ENCODE measurements at regions not wholly inside any gene's neighbourhood (a gene's known extent, or its start where the extent isn't known, plus 50 kb on each side); places are given as distances from the start of the nearest gene placed in this dataset.
"Not testable (repeated sequence)": the region's sequence is repeated elsewhere in the genome, so short reads cannot be mapped to it uniquely, and the experiment has no call there.

- FAIRE-seq, result no peak
These were observed 92.7 kb downstream of the FZD1 start for GRCh38 chr7:91356915-91357314.

DNA sequence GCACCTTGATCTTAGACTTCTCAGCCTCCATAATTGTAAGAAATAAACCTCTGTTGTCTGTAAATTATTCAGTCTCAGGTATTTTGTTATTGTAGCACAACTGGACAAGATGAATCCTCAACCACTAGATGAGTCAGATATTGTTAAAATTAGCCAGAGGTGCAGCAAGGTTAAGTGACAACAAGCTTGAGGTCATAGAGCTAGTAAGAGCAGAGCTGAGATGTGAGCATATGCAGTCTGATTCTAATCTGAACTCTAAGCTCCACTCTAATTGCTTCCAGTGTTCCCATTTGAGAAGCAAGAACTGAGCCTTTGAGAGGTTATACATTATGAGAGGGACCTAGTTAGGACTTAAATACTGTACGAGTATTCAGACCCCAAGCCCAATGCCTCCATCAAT lies 93.1 kb downstream of the FZD1 start:
- no peak for FAIRE-seq

GRCh38 chr7:91357901-91358300 lies 93.7 kb downstream of the FZD1 start:
- no peak for FAIRE-seq

GRCh38 chr7:91358303-91358702 lies 94.1 kb downstream of the FZD1 start:
- FAIRE-seq, result peak; percentile 91

- not testable (repeated sequence) for FAIRE-seq
These were observed 100.9 kb downstream of the FZD1 start for GRCh38 chr7:91365097-91365496.

DNA sequence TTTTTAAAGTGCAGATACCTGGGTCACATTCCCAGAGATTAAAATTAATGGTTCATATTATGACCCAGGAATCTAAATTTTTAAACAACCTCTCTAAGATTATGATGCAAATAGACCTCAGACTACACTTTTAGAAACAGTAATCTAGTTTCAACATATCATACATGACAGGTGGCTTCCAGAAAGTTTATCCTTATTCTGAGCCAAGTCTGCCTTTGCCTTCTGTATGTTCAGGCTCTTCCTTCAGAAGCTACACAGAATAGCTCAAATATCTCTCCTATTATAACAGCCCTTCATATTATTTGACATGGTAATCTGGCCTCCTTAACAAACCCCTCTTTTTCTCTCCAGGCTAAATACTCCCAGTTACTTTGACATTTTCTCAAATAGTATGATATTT lies 101.9 kb downstream of the FZD1 start:
- FAIRE-seq, result no peak

- FAIRE-seq, result no peak
These were observed 103.8 kb downstream of the FZD1 start for GRCh38 chr7:91367812-91368578.

DNA sequence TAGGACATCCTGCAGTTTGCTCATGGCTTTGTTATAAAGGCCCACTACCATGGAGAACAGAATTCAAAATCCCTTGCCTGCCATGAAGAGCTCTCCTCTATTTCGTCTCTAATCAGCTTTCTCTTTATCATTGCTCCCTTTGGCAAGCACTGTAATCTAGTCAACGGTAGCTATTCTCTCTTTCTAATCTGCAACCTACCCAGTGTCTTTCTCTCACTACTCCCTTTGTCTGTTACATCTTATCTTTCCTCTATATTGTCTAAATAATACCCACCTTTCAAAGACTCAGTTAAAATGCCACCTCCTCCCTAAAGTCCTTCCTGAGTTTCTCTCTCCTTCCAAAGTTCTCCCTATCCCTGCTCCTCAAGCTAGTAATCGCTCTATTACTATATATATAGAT lies 108.1 kb downstream of the FZD1 start:
- no peak for FAIRE-seq

- FAIRE-seq, result no peak
These were observed 109.0 kb downstream of the FZD1 start for GRCh38 chr7:91373111-91373800.

DNA sequence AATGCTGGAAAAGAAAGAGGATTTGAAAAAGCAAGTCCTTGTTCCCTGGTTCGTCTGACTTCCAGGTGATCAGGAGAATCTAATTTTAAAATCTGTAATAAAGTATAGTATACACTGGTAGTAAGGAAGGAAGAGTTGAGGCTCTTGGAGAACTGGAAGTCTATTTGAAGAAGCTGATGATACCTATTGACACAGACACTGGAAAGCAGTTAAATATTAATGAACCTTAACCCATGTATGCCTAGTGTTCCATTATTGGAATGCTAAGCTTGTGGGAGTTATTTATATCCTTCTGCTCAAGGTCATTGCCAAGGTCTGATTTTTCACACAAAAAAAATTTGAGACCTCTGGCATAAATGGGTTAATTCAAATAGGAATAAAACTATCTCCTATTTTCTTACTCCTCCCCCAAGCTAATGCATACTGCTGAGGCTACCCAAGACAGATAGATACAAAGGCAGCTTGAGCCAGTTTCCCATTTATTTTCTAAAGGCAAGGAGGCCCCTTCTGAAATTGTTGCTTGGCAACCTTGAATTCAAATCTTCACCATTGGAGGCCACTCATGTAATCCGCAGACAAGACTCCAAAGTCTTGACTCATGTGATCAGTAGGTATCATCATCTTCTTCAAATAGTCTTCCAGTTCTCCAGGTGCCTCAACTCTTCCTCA lies 110.2 kb downstream of the FZD1 start:
- FAIRE-seq, result no peak

- no peak for FAIRE-seq
These were observed 111.1 kb downstream of the FZD1 start for GRCh38 chr7:91375378-91375777.

DNA sequence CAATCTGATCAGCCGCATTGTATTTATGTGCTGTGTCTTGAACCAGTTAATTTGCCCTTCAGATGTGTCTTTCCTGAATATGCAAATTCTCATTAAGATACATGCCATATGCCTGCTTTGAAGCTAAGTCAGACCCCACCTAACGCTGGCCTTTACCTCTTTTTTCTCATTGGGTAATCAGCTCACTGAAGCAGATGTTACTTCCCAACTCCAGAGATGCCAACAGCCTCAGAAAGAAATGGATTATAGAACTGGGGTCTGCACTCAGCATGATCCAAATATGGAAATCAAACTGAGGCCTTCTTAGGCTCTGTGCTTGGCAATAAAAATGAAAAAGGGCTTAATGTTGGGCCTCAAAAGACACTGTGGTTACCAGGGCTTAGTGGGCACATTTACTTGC lies 113.9 kb downstream of the FZD1 start:
- FAIRE-seq, result no peak

GRCh38 chr7:91379236-91379635 lies 115.0 kb downstream of the FZD1 start:
- no peak for FAIRE-seq

- FAIRE-seq, result no peak
These were observed 115.8 kb downstream of the FZD1 start for GRCh38 chr7:91379991-91380390.

- FAIRE-seq, result no peak
These were observed 119.0 kb downstream of the FZD1 start for GRCh38 chr7:91383053-91383904.

DNA sequence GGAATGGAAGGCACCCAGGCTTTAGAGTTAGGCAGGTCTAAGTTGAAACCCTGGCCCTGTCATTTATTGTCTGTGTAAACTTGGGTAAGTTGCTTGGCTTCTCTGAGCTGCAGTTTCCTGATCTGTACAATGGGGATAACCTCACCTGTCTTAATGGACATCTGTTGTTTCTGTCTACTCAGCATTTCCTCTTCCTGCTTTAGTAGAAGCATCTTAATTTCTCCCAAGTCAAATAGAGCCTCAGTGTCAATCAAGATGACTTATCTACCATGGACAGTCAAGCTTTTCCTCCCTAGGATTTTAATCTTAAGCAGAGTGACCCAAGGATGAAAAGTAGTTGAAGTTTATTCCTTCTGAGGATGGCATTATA lies 119.7 kb downstream of the FZD1 start:
- no peak for FAIRE-seq

DNA sequence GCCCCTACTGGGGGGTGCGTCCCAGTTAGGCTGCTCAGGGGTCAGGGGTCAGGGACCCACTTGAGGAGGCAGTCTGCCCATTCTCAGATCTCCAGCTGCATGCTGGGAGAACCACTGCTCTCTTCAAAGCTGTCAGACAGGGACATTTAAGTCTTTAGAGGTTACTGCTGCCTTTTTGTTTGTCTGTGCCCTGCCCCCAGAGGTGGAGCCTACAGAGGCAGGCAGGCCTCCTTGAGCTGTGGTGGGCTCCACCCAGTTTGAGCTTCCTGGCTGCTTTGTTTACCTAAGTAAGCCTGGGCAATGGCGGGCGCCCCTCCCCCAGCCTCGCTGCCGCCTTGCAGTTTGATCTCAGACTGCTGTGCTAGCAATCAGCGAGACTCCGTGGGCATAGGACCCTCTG lies 130.5 kb downstream of the FZD1 start:
- not testable (repeated sequence) for FAIRE-seq

DNA sequence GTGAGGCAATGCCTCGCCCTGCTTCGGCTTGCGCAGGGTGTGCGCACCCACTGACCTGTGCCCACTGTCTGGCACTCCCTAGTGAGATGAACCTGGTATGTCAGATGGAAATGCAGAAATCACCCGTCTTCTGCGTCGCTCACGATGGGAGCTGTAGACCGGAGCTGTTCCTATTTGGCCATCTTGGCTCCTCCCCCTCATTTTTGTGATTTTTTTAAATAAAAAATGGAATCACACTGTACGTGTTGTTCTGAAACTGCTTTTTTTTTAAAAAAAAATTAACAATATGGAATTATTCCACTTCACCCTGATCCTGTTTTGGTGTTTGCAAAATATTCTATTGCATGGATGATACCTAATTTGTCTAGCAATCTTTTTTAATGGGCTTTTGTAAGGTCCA lies 131.1 kb downstream of the FZD1 start:
- FAIRE-seq, result not testable (repeated sequence)

- FAIRE-seq, result no peak
These were observed 132.9 kb downstream of the FZD1 start for GRCh38 chr7:91397096-91397495.

GRCh38 chr7:91397612-91398011 lies 133.4 kb downstream of the FZD1 start:
- FAIRE-seq, result no peak

- no peak for FAIRE-seq
These were observed 134.1 kb downstream of the FZD1 start for GRCh38 chr7:91398341-91398740.

- no peak for FAIRE-seq
These were observed 141.0 kb downstream of the FZD1 start for GRCh38 chr7:91405092-91405788.
